ENCODE measurements at regions not wholly inside any gene's neighbourhood (a gene's known extent, or its start where the extent isn't known, plus 50 kb on each side); places are given as distances from the start of the nearest gene placed in this dataset.

- TF ChIP-seq CTCF (conservative IDR thresholded peaks at IDR 0.05) (no peak), ZFX (IDR thresholded peaks at IDR 0.05) (no peak)
Measured at GRCh38 chr1:181911715-181912114, 149.8 kb downstream of the ZNF648 start.
